ENCODE measurements at regions not wholly inside any gene's neighbourhood (a gene's known extent, or its start where the extent isn't known, plus 50 kb on each side); places are given as distances from the start of the nearest gene placed in this dataset.

GRCh38 chr12:33596814-33597213 is 157.2 kb upstream of the SYT10 start:
- TF ChIP-seq ZBTB11 (tag by site-specific recombination; conservative IDR thresholded peaks at IDR 0.05; ENCODE audit: low read depth) (no peak), ZNF561 (tag by site-specific recombination; IDR thresholded peaks at IDR 0.05; ENCODE audit: borderline replicate concordance) (no peak), ZNF426 (tag by site-specific recombination; IDR thresholded peaks at IDR 0.05) (no peak), ZNF571 (tag by site-specific recombination; IDR thresholded peaks at IDR 0.05) (no peak), CTCF (tag by site-specific recombination; IDR thresholded peaks at IDR 0.05) (no peak)
- Histone ChIP-seq H3K9me3 (ENCODE audit: control insufficient read depth, insufficient read depth, low read depth, low read length) (no peaks in the 10 kb centered on the region), H3K4me1 (ENCODE audit: control insufficient read depth, insufficient read depth, low read length) (no peaks in the 10 kb centered on the region), H3K4me3 (ENCODE audit: low read depth, low read length) (no peak overlapping the region), H3K27ac (ENCODE audit: extremely low read depth, low read depth, low read length) (no peak overlapping the region), H3K36me3 (ENCODE audit: control insufficient read depth in 2 of 2, insufficient read depth in 1 of 2, low read length in 2 of 2) (no peaks in the 10 kb centered on the region)
- ChIA-PET POLR2A (no interaction called here), CTCF (interaction anchor here (1.5 kb wide), 1 partner anchor 9 kb away, joined by 5 read pairs; no protein-coding TSS in a partner anchor)

- Histone ChIP-seq H3K4me3 (ENCODE audit: low read depth, low read length) (no peak overlapping the region), H3K27ac (ENCODE audit: extremely low read depth, low read depth, low read length) (no peak overlapping the region), H3K9me3 (ENCODE audit: control insufficient read depth, insufficient read depth, low read depth, low read length) (no peaks in the 10 kb centered on the region), H3K36me3 (ENCODE audit: control insufficient read depth in 2 of 2, insufficient read depth in 1 of 2, low read length in 2 of 2) (no peaks in the 10 kb centered on the region), H3K4me1 (ENCODE audit: control insufficient read depth, insufficient read depth, low read length) (no peaks in the 10 kb centered on the region)
- TF ChIP-seq ZNF10 (tag by site-specific recombination; IDR thresholded peaks at IDR 0.05) (no peak), ZNF423 (tag by site-specific recombination; IDR thresholded peaks at IDR 0.05) (no peak), ZNF146 (tag by site-specific recombination; IDR thresholded peaks at IDR 0.05) (no peak), ZNF791 (tag by site-specific recombination; IDR thresholded peaks at IDR 0.05) (no peak), ZNF530 (tag by site-specific recombination; IDR thresholded peaks at IDR 0.05; ENCODE audit: low read depth) (no peak), ZBTB17 (tag by site-specific recombination; IDR thresholded peaks at IDR 0.05) (no peak), ZBTB1 (tag by site-specific recombination; IDR thresholded peaks at IDR 0.05) (no peak), ZFP41 (tag by site-specific recombination; IDR thresholded peaks at IDR 0.05; ENCODE audit: borderline replicate concordance) (no peak), ZNF548 (tag by site-specific recombination; IDR thresholded peaks at IDR 0.05) (no peak), ZNF24 (tag by site-specific recombination; IDR thresholded peaks at IDR 0.05) (no peak), ZBTB48 (tag by site-specific recombination; IDR thresholded peaks at IDR 0.05) (no peak)
- TF ChIP-seq, protein P1, sequence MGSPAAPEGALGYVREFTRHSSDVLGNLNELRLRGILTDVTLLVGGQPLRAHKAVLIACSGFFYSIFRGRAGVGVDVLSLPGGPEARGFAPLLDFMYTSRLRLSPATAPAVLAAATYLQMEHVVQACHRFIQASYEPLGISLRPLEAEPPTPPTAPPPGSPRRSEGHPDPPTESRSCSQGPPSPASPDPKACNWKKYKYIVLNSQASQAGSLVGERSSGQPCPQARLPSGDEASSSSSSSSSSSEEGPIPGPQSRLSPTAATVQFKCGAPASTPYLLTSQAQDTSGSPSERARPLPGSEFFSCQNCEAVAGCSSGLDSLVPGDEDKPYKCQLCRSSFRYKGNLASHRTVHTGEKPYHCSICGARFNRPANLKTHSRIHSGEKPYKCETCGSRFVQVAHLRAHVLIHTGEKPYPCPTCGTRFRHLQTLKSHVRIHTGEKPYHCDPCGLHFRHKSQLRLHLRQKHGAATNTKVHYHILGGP (tag by site-specific recombination; IDR thresholded peaks at IDR 0.05), result no peak
- TF ChIP-seq, protein P2, sequence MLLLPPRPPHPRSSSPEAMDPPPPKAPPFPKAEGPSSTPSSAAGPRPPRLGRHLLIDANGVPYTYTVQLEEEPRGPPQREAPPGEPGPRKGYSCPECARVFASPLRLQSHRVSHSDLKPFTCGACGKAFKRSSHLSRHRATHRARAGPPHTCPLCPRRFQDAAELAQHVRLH (tag by site-specific recombination; IDR thresholded peaks at IDR 0.05), result no peak
- TF ChIP-seq, protein P3, sequence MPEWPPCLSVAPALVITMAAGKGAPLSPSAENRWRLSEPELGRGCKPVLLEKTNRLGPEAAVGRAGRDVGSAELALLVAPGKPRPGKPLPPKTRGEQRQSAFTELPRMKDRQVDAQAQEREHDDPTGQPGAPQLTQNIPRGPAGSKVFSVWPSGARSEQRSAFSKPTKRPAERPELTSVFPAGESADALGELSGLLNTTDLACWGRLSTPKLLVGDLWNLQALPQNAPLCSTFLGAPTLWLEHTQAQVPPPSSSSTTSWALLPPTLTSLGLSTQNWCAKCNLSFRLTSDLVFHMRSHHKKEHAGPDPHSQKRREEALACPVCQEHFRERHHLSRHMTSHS (tag by site-specific recombination; IDR thresholded peaks at IDR 0.05), result no peak
- TF ChIP-seq, protein P4, sequence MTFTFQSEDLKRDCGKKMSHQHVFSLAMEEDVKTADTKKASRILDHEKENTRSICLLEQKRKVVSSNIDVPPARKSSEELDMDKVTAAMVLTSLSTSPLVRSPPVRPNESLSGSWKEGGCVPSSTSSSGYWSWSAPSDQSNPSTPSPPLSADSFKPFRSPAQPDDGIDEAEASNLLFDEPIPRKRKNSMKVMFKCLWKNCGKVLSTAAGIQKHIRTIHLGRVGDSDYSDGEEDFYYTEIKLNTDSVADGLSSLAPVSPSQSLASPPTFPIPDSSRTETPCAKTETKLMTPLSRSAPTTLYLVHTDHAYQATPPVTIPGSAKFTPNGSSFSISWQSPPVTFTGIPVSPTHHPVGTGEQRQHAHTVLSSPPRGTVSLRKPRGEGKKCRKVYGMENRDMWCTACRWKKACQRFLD (tag by site-specific recombination; IDR thresholded peaks at IDR 0.05), result no peak
- TF ChIP-seq, protein P5, sequence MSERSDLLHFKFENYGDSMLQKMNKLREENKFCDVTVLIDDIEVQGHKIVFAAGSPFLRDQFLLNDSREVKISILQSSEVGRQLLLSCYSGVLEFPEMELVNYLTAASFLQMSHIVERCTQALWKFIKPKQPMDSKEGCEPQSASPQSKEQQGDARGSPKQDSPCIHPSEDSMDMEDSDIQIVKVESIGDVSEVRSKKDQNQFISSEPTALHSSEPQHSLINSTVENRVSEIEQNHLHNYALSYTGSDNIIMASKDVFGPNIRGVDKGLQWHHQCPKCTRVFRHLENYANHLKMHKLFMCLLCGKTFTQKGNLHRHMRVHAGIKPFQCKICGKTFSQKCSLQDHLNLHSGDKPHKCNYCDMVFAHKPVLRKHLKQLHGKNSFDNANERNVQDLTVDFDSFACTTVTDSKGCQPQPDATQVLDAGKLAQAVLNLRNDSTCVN (tag by site-specific recombination; optimal IDR thresholded peaks at IDR 0.05), result no peak
- POLR2A ChIA-PET, result no interaction called here
- CTCF ChIA-PET, result no interaction called here
Measured at GRCh38 chr12:33602515-33602914, 162.9 kb upstream of the SYT10 start.
